HepG2 (cell line): ENCODE measurements at regions not wholly inside any gene's neighbourhood (a gene's known extent, or its start where the extent isn't known, plus 50 kb on each side); places are given as distances from the start of the nearest gene placed in this dataset.

Experiments used
- IRF1 ChIP-seq: sonication (generic); formaldehyde crosslinking; IDR thresholded peaks from 2 replicates; pipeline ENCODE4 v1.4.0; 2020; ENCODE audit warnings: low read depth, mild to moderate bottlenecking, missing genetic modification reagents
- NR2F2 ChIP-seq: IDR thresholded peaks from 2 replicates; pipeline ENCODE4 v1.6.1; 2012; ENCODE audit warnings: low read depth, inconsistent platforms, borderline replicate concordance
- PTBP1 ChIP-seq: fragments of 200-400 bp; formaldehyde crosslinking; IDR thresholded peaks from 2 replicates; pipeline ENCODE4 v1.6.1; 2018; ENCODE audit warnings: low read length, low read depth; ENCODE audit not compliant: poor library complexity, severe bottlenecking
- RFX5 ChIP-seq: IDR thresholded peaks from 2 replicates; pipeline ENCODE4 v1.6.1; 2011; ENCODE audit warnings: low read depth, low read length, improper control_type of control experiment
- ZBTB7A ChIP-seq: sonication (generic); formaldehyde crosslinking; IDR thresholded peaks from 2 replicates; pipeline ENCODE4 v1.8.0; 2022; ENCODE audit warnings: mild to moderate bottlenecking, missing genetic modification reagents
- ZNF292 ChIP-seq: sonication (generic); formaldehyde crosslinking; IDR thresholded peaks from 2 replicates; pipeline ENCODE4 v1.8.1; 2022; ENCODE audit warnings: mild to moderate bottlenecking, low read depth, missing genetic modification reagents, borderline replicate concordance
- ZNF335 ChIP-seq: sonication (generic); formaldehyde crosslinking; IDR thresholded peaks from 2 replicates; pipeline ENCODE4 v1.4.0; 2020; ENCODE audit warnings: missing genetic modification reagents
- ZNF407 ChIP-seq: sonication (generic); formaldehyde crosslinking; IDR thresholded peaks from one replicate; pipeline ENCODE4 v1.5.1; 2020; ENCODE audit warnings: mild to moderate bottlenecking, missing genetic modification reagents; ENCODE audit errors: not compliant biosample characterization

- TF ChIP-seq ZBTB7A (no peak), RFX5 (no peak), ZNF335 (no peak), IRF1 (CRISPR knock-in tag) (no peak), ZNF407 (CRISPR knock-in tag) (no peak), PTBP1 (no peak), NR2F2 (no peak), ZNF292 (CRISPR knock-in tag) (no peak)
Measured at GRCh38 chr12:127383281-127383680, 883.7 kb upstream of the TMEM132C start.
